ENCODE measurements at regions not wholly inside any gene's neighbourhood (a gene's known extent, or its start where the extent isn't known, plus 50 kb on each side); places are given as distances from the start of the nearest gene placed in this dataset.
"Not testable (repeated sequence)": the region's sequence is repeated elsewhere in the genome, so short reads cannot be mapped to it uniquely, and the experiment has no call there.

DNA sequence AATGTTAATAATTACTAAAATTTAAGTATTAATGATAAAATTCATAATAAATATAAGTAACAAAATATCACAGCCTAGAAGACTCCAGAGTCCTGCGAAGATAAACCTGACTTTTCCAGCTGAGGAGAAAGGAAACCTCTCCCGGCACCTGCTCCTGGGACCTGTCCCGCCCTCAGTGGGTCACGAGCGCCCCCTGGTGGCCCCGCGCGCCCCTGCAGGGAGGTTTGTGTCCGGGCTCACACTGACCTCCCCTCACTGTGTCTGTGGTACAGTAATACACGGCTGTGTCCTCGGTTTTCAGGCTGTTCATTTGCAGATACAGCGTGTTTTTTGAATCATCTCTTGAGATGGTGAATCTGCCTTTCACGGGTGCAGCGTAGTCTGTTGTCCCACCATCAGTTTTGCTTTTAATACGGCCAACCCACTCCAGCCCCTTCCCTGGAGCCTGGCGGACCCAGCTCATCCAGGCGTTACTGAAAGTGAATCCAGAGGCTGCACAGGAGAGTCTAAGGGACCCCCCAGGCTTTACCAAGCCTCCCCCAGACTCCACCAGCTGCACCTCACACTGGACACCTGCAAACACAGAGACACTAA is 627.1 kb downstream of the TMEM121 start:
- H3K36me3 ChIP-seq; H3K4me3 ChIP-seq; H3K4me1 ChIP-seq; H3K27ac ChIP-seq (replicated peaks); H3K9me3 ChIP-seq (replicated peaks); intact Hi-C loops (cut with micrococcal nuclease): not testable (repeated sequence)
- peak; percentile 70 for DNase-seq
- TF ChIP-seq, protein P1, sequence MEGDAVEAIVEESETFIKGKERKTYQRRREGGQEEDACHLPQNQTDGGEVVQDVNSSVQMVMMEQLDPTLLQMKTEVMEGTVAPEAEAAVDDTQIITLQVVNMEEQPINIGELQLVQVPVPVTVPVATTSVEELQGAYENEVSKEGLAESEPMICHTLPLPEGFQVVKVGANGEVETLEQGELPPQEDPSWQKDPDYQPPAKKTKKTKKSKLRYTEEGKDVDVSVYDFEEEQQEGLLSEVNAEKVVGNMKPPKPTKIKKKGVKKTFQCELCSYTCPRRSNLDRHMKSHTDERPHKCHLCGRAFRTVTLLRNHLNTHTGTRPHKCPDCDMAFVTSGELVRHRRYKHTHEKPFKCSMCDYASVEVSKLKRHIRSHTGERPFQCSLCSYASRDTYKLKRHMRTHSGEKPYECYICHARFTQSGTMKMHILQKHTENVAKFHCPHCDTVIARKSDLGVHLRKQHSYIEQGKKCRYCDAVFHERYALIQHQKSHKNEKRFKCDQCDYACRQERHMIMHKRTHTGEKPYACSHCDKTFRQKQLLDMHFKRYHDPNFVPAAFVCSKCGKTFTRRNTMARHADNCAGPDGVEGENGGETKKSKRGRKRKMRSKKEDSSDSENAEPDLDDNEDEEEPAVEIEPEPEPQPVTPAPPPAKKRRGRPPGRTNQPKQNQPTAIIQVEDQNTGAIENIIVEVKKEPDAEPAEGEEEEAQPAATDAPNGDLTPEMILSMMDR (IDR thresholded peaks at IDR 0.05; ENCODE audit: borderline replicate concordance): peak; percentile 96
- H3K27me3 ChIP-seq (ENCODE audit: low read depth): peaks cover 75% of the 10 kb centered on the region

DNA sequence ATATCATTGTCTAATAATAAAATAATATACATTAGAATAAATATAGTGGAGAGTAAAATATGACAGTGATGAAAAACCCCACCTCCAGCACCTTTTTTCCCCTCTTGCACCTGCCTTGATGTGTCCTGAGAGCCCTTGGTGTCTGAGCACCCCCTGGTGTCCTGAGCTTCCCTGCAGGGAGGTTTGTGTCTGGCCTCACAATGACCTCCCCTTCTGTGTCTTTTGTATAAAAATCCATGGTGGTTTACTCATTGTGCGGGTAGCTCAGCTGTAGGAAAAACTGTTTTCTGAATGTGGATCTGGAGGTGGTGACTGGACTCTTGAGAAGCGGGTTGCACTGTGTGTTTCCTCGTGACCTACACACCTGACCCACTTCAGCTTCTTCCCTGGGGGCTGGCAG is 636.9 kb downstream of the TMEM121 start:
- TF ChIP-seq, protein P1 (IDR thresholded peaks at IDR 0.05; ENCODE audit: borderline replicate concordance): no peak
- H3K36me3 ChIP-seq: no peaks in the 10 kb centered on the region
- no peak for DNase-seq
- H3K27ac ChIP-seq (replicated peaks): no peak overlapping the region
- H3K4me3 ChIP-seq: no peak overlapping the region
- no peaks in the 10 kb centered on the region for H3K4me1 ChIP-seq
- intact Hi-C loops (cut with micrococcal nuclease): no loop called here
- H3K27me3 ChIP-seq (ENCODE audit: low read depth): peaks cover 58% of the 10 kb centered on the region
- H3K9me3 ChIP-seq (replicated peaks): peaks cover 11% of the 10 kb centered on the region

DNA sequence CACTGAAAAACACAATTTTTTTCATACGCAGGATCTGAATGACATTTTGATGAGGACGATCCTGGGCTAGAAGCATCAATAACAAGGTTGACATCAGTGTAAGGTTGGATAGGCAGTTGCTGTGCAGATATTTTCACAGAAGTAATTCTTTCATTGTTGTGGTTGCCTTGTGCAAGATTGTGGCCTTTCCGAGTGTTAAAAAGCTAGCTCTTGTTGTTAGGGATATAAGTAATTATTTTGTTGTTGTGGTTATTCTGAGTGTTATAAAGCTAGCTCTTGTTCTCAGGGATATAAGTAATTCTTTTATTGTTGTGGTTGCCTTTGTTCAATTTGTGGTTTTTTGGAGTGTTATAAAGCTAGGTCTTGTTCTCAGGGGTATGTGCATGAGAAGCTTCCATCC is 637.4 kb downstream of the TMEM121 start:
- H3K36me3 ChIP-seq; H3K4me1 ChIP-seq; H3K27ac ChIP-seq (replicated peaks); H3K4me3 ChIP-seq; intact Hi-C loops (cut with micrococcal nuclease); DNase-seq: not testable (repeated sequence)
- peaks cover 58% of the 10 kb centered on the region for H3K27me3 ChIP-seq (ENCODE audit: low read depth)
- H3K9me3 ChIP-seq (replicated peaks): peaks cover 10% of the 10 kb centered on the region

DNA sequence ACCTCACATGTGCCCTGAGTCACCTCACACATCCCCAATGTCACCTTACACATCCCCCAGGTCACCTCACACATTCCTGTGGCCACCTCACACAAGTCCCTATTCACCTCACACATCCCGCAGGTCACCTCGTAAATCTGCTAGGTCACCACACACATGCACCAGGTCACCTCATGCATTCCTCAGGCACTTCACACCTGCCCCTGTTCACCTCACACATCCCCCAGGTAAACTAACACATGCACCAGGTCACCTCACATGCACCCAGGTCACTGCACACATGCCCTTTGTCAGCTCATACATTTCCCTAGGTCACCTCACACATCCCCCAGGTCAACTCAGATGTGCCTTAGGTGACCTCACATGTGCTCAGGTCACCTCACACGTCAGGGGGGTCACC is 639.8 kb downstream of the TMEM121 start:
- H3K4me1 ChIP-seq: no peaks in the 10 kb centered on the region
- H3K27ac ChIP-seq (replicated peaks): no peak overlapping the region
- H3K4me3 ChIP-seq: no peak overlapping the region
- TF ChIP-seq, protein P1 (IDR thresholded peaks at IDR 0.05; ENCODE audit: borderline replicate concordance): no peak
- no peaks in the 10 kb centered on the region for H3K36me3 ChIP-seq
- H3K27me3 ChIP-seq (ENCODE audit: low read depth): peaks cover 64% of the 10 kb centered on the region
- intact Hi-C loops (cut with micrococcal nuclease): no loop called here
- H3K9me3 ChIP-seq (replicated peaks): no peaks in the 10 kb centered on the region
- no peak for DNase-seq

DNA sequence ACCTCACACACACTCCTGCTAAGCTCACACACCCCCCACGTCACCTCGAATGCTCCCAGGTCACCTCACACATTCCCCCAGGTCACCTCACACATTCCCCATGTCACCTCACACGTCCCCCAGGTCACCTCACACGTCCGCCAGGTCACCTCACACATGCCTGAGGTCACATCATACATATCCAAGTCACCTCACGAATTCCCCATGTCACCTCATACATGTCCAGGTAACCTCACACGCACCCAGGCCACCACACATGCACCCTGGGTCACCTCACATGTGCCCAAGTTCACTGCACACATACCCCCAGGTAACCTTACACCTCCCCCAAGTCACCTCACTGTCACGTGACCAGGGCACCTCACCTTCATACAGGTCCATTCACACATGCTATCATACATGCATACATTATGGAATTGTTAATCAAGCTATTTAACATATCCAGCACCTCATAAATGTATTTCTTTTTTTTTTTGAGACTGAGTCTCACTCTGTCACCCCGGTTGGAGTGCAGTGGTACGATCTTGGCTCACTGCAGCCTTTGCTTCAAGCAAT is 640.3 kb downstream of the TMEM121 start:
- no peak for DNase-seq
- H3K9me3 ChIP-seq (replicated peaks): no peaks in the 10 kb centered on the region
- intact Hi-C loops (cut with micrococcal nuclease): no loop called here
- H3K36me3 ChIP-seq: no peaks in the 10 kb centered on the region
- H3K4me3 ChIP-seq: no peak overlapping the region
- H3K27me3 ChIP-seq (ENCODE audit: low read depth): peaks cover 64% of the 10 kb centered on the region
- H3K4me1 ChIP-seq: no peaks in the 10 kb centered on the region
- TF ChIP-seq, protein P1 (IDR thresholded peaks at IDR 0.05; ENCODE audit: borderline replicate concordance): no peak
- H3K27ac ChIP-seq (replicated peaks): no peak overlapping the region

DNA sequence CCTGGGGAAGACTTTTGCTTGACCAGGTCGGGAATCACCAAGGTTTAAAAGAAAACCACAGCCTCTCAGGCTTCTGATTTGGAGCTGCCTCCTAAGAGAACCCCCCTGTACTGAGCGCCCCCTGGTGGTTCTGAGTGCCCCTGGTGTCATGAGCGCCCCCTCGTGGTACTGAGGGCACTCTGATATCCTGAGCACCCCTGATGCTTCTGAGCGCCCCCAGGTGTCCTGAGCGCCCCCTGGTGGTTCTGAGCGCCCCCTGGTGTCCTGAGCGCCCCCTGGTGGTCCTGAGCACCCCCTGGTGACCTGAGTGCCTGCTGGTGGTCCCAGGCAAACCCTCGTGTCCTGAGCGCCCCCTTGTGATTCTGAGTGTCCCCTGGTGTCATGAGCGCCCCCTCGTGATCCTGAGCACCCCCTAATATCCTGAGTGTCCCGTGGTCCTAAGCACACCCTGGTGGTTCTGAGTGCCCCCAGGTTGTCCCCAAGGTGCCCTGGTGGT is 643.8 kb downstream of the TMEM121 start:
- DNase-seq; H3K9me3 ChIP-seq (replicated peaks); H3K36me3 ChIP-seq; H3K4me1 ChIP-seq; intact Hi-C loops (cut with micrococcal nuclease); H3K27ac ChIP-seq (replicated peaks); H3K4me3 ChIP-seq: not testable (repeated sequence)
- TF ChIP-seq, protein P1 (IDR thresholded peaks at IDR 0.05; ENCODE audit: borderline replicate concordance): peak; percentile 29
- H3K27me3 ChIP-seq (ENCODE audit: low read depth): peaks cover 62% of the 10 kb centered on the region
